IMR-90 (cell line): ENCODE measurements at regions not wholly inside any gene's neighbourhood (a gene's known extent, or its start where the extent isn't known, plus 50 kb on each side); places are given as distances from the start of the nearest gene placed in this dataset.

Experiments
- ATAC-seq: fragments of 200-7000 bp; cut with Tn5 transposase; 2 replicates; pipeline ENCODE4 v1.9.1; 2020; ENCODE audit warnings: low read depth, mild to moderate bottlenecking, moderate library complexity
- BruUV-seq: library from RNA; stranded (reverse); fragments of 400-500 nt; replicated peaks from 2 replicates; lab custom pipeline; 2021; lab: Mats Ljungman, UMichigan
- CTCF ChIA-PET: fragments of 300-600 bp; formaldehyde crosslinking; extraction: SDS; loops from one replicate; lab custom pipeline; 2021; ENCODE audit warnings: antibody characterized with exemption; lab: Yijun Ruan, JAX
- POLR2A ChIA-PET: fragments of 300-600 bp; sonication (Branson Sonifier 250); formaldehyde crosslinking; loops from one replicate; lab custom pipeline; 2022; ENCODE audit warnings: antibody characterized with exemption; ENCODE audit not compliant: unreplicated experiment; lab: Charles Lee
- DNase-seq: peaks from one replicate; pipeline ENCODE4 v3.0.0; 2013
- H2AFZ ChIP-seq: replicated peaks from 2 replicates; pipeline ENCODE3; 2013; ENCODE audit warnings: low read length, mild to moderate bottlenecking; ENCODE audit not compliant: poor library complexity
- H2AK5ac ChIP-seq: 2 replicates; pipeline ENCODE4 v1.6.1; 2013; ENCODE audit warnings: low read depth, low read length, inconsistent platforms
- H2AK9ac ChIP-seq: replicated peaks from 2 replicates; pipeline ENCODE3; 2013; ENCODE audit warnings: mild to moderate bottlenecking, low read depth, low read length, moderate library complexity; ENCODE audit not compliant: poor library complexity
- H2BK120ac ChIP-seq: 2 replicates; pipeline ENCODE4 v1.6.1; 2013; ENCODE audit warnings: low read depth, low read length, inconsistent platforms
- H2BK15ac ChIP-seq: 3 replicates; pipeline ENCODE4 v1.6.1; 2013; ENCODE audit warnings: low read depth, low read length, inconsistent platforms
- H2BK20ac ChIP-seq: 2 replicates; pipeline ENCODE4 v1.6.1; 2013; ENCODE audit warnings: low read depth, mild to moderate bottlenecking, inconsistent platforms, low read length, moderate library complexity
- H2BK5ac ChIP-seq: 2 replicates; pipeline ENCODE4 v1.6.1; 2013; ENCODE audit warnings: mild to moderate bottlenecking, low read depth, low read length, inconsistent platforms; ENCODE audit not compliant: poor library complexity, severe bottlenecking
- H3K14ac ChIP-seq: replicated peaks from 2 replicates; pipeline ENCODE4 v1.6.1; 2013; ENCODE audit warnings: low read depth, low read length, inconsistent platforms
- H3K18ac ChIP-seq: 2 replicates; pipeline ENCODE4 v1.6.1; 2013; ENCODE audit warnings: low read depth, low read length, control low read depth
- H3K23ac ChIP-seq: 2 replicates; pipeline ENCODE4 v1.6.1; 2013; ENCODE audit warnings: low read depth, low read length, inconsistent platforms
- H3K27ac ChIP-seq: 2 replicates; pipeline ENCODE4 v1.5.1; 2013; ENCODE audit warnings: mild to moderate bottlenecking, control low read depth, low read length; ENCODE audit not compliant: insufficient read depth
- H3K27me3 ChIP-seq: 2 replicates; pipeline ENCODE4 v1.6.1; 2013; ENCODE audit warnings: low read length; ENCODE audit not compliant: control insufficient read depth, insufficient read depth
- H3K36me3 ChIP-seq: 2 replicates; pipeline ENCODE4 v1.6.1; 2013; ENCODE audit warnings: low read length, mixed read lengths; ENCODE audit not compliant: control insufficient read depth, insufficient read depth
- H3K4ac ChIP-seq: 2 replicates; pipeline ENCODE4 v1.6.1; 2013; ENCODE audit warnings: low read depth, low read length, inconsistent platforms
- H3K4me1 ChIP-seq: 2 replicates; pipeline ENCODE4 v1.6.1; 2013; ENCODE audit warnings: low read length, mixed read lengths; ENCODE audit not compliant: control insufficient read depth, insufficient read depth
- H3K4me2 ChIP-seq: 2 replicates; pipeline ENCODE4 v1.6.1; 2013; ENCODE audit warnings: low read depth, mild to moderate bottlenecking, control low read depth, low read length, moderate library complexity
- H3K4me3 ChIP-seq: 2 replicates; pipeline ENCODE4 v1.5.1; 2013; ENCODE audit warnings: low read depth, mild to moderate bottlenecking, control low read depth, low read length, moderate library complexity; ENCODE audit not compliant: insufficient read depth
- H3K56ac ChIP-seq: 2 replicates; pipeline ENCODE4 v1.6.1; 2013; ENCODE audit warnings: low read length, inconsistent platforms; ENCODE audit not compliant: insufficient read depth; ENCODE audit errors: extremely low read depth
- H3K79me1 ChIP-seq, 2 experiments: 2 replicates each; pipeline ENCODE4 v1.6.1; 2013; ENCODE audit warnings: low read length in 2 of 2, inconsistent platforms in 1 of 2, low read depth in 1 of 2
- H3K9ac ChIP-seq: 2 replicates; pipeline ENCODE4 v1.6.1; 2013; ENCODE audit warnings: low read depth, low read length, control low read depth
- H3K9me1 ChIP-seq: 2 replicates; pipeline ENCODE4 v1.6.1; 2013; ENCODE audit warnings: low read length, inconsistent platforms; ENCODE audit not compliant: insufficient read depth
- H3K9me3 ChIP-seq: 2 replicates; pipeline ENCODE4 v1.6.1; 2013; ENCODE audit warnings: low read length; ENCODE audit not compliant: control insufficient read depth, insufficient read depth
- H4K20me1 ChIP-seq: 2 replicates; pipeline ENCODE4 v1.6.1; 2013; ENCODE audit warnings: low read length, inconsistent platforms; ENCODE audit not compliant: insufficient read depth
- H4K5ac ChIP-seq: 2 replicates; pipeline ENCODE4 v1.6.1; 2013; ENCODE audit warnings: mild to moderate bottlenecking, low read depth, low read length, control low read depth
- H4K8ac ChIP-seq, 2 experiments: 2 replicates each; pipeline ENCODE4 v1.6.1; 2013; ENCODE audit warnings: low read depth in 2 of 2, low read length in 2 of 2, control low read depth in 1 of 2, inconsistent platforms in 1 of 2
- H4K91ac ChIP-seq: 2 replicates; pipeline ENCODE4 v1.6.1; 2013; ENCODE audit warnings: low read depth, low read length, inconsistent platforms; ENCODE audit not compliant: insufficient read depth
- BHLHE40 ChIP-seq: fragments of 150-350 bp; IDR thresholded peaks from 2 replicates; pipeline ENCODE4 v1.6.1; 2016; ENCODE audit warnings: mild to moderate bottlenecking, low read depth, low read length
- CEBPB ChIP-seq: IDR thresholded peaks from 2 replicates; pipeline ENCODE4 v1.6.1; 2012; ENCODE audit warnings: low read depth, low read length, improper control_type of control experiment
- CHD1 ChIP-seq: IDR thresholded peaks from 2 replicates; pipeline ENCODE4 v1.6.1; 2012; ENCODE audit warnings: low read depth, low read length, improper control_type of control experiment
- CTCF ChIP-seq: conservative IDR thresholded peaks from 2 replicates; pipeline ENCODE4 v1.5.1; 2012; ENCODE audit warnings: mild to moderate bottlenecking, low read depth, low read length, improper control_type of control experiment
- ELK1 ChIP-seq: fragments of 150-350 bp; IDR thresholded peaks from 2 replicates; pipeline ENCODE4 v1.6.1; 2016; ENCODE audit warnings: low read depth, mild to moderate bottlenecking, low read length, moderate library complexity, borderline replicate concordance
- FOS ChIP-seq: fragments of 150-350 bp; IDR thresholded peaks from 2 replicates; pipeline ENCODE4 v1.6.1; 2016; ENCODE audit warnings: low read depth, low read length
- MAFK ChIP-seq: IDR thresholded peaks from 2 replicates; pipeline ENCODE4 v1.6.1; 2012; ENCODE audit warnings: low read depth, low read length, improper control_type of control experiment
- MAZ ChIP-seq: IDR thresholded peaks from 2 replicates; pipeline ENCODE4 v1.6.1; 2012; ENCODE audit warnings: low read depth, mild to moderate bottlenecking, low read length, improper control_type of control experiment, moderate library complexity, borderline replicate concordance
- MXI1 ChIP-seq: IDR thresholded peaks from 2 replicates; pipeline ENCODE4 v1.6.1; 2012; ENCODE audit warnings: low read depth, mild to moderate bottlenecking, low read length, moderate library complexity, borderline replicate concordance
- NFE2L2 ChIP-seq: fragments of 150-350 bp; IDR thresholded peaks from 2 replicates; pipeline ENCODE4 v1.6.1; 2016; ENCODE audit warnings: low read depth, mild to moderate bottlenecking, low read length
- POLR2A ChIP-seq: IDR thresholded peaks from 2 replicates; pipeline ENCODE4 v1.6.1; 2012; ENCODE audit warnings: mild to moderate bottlenecking, low read depth, low read length
- RAD21 ChIP-seq: IDR thresholded peaks from 2 replicates; pipeline ENCODE4 v1.6.1; 2012; ENCODE audit warnings: low read length, improper control_type of control experiment
- RCOR1 ChIP-seq: IDR thresholded peaks from 2 replicates; pipeline ENCODE4 v1.6.1; 2012; ENCODE audit warnings: mild to moderate bottlenecking, low read length, improper control_type of control experiment; ENCODE audit not compliant: insufficient replicate concordance
- RFX5 ChIP-seq: IDR thresholded peaks from 2 replicates; pipeline ENCODE4 v1.8.0; 2012; ENCODE audit warnings: low read depth, mild to moderate bottlenecking, low read length, moderate library complexity
- SMC3 ChIP-seq: fragments of 150-350 bp; IDR thresholded peaks from 2 replicates; pipeline ENCODE4 v1.6.1; 2016; ENCODE audit warnings: low read depth, mild to moderate bottlenecking, antibody characterized with exemption, low read length, moderate library complexity
- USF2 ChIP-seq: fragments of 150-350 bp; IDR thresholded peaks from 2 replicates; pipeline ENCODE4 v1.6.1; 2017; ENCODE audit warnings: mild to moderate bottlenecking, antibody characterized with exemption, low read length, low read depth
- WGBS, 2 experiments: methylation state at CpG; one replicate each; pipeline versions ENCODE4 v1.1.5 to v1.1.7; 2013; ENCODE audit warnings: missing lambda C conversion rate in 2 of 2; ENCODE audit not compliant: insufficient read length in 1 of 2; ENCODE audit errors: extremely low coverage in 2 of 2; 5-methylcytosine and 5-hydroxymethylcytosine counted together
- dilution Hi-C: fragments of 300-500 bp; cut with HindIII; formaldehyde crosslinking; loops from one replicate; pipeline ENCODE4 v1.14.3; 2018; ENCODE audit warnings: low sequenced_read_pairs; ENCODE audit not compliant: unreplicated experiment
- in situ Hi-C: fragments of 300-500 bp; cut with MboI; formaldehyde crosslinking; loops from 3 replicates; pipeline ENCODE4 v1.14.3; 2019; ENCODE audit warnings: low sequenced_read_pairs, inconsistent platforms, mixed read lengths
- intact Hi-C: fragments of 100-400 bp; cut with micrococcal nuclease; formaldehyde crosslinking; loops from 2 replicates; pipeline ENCODE4 v1.10.0; 2022

DNA sequence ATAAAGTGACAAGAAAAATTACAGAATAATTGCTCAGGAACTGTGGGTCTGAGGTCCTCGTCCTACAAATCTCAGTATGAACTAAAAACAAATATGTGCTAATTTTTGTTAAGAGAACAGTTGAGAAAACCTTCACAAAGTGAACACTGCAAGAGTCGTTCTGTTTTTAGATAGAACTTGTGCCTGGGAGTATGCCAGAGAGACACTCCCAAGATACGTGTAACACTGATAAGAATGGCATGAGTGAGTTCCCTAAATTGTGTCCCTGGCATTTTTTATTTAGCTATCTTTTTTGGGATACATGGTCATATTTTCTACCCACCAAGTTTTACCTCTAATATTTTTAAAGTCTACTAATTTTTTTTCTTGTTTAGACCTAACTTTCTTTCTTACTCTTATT lies 860.0 kb upstream of the NR2F2 start:
- Histone ChIP-seq H3K4me1 (peaks cover 3% of the 10 kb centered on the region; the same call in 1 of the 2 replicates), H3K4me3 (no peak overlapping the region), H3K79me1 (no peaks in the 10 kb centered on the region), H3K9me1 (no peaks in the 10 kb centered on the region), H3K56ac (no peak overlapping the region), H4K8ac (no peak overlapping the region), H3K14ac (no peak overlapping the region), H3K27ac (no peak overlapping the region), H3K4ac (no peak overlapping the region), H2BK20ac (no peak overlapping the region), H2BK5ac (no peak overlapping the region), H4K5ac (no peak overlapping the region), H2BK15ac (no peak overlapping the region), H4K20me1 (no peaks in the 10 kb centered on the region), H3K9me3 (no peaks in the 10 kb centered on the region), H3K27me3 (no peaks in the 10 kb centered on the region), H3K23ac (no peak overlapping the region), H3K9ac (no peak overlapping the region), H3K4me2 (no peak overlapping the region), H2BK120ac (no peak overlapping the region), H3K18ac (no peak overlapping the region), H2AK5ac (no peak overlapping the region), H3K36me3 (no peaks in the 10 kb centered on the region), H2AFZ (no peak overlapping the region), H4K91ac (no peak overlapping the region), H2AK9ac (no peak overlapping the region)
- no TSS peak for BruUV-seq
- dilution Hi-C loops = no loop called here
- intact Hi-C loops = no loop called here
- in situ Hi-C loops = no loop called here
- no peak for TF ChIP-seq MAFK
- TF ChIP-seq CEBPB = no peak
- TF ChIP-seq NFE2L2 = no peak
- TF ChIP-seq MXI1 = no peak
- no peak for TF ChIP-seq SMC3
- no peak for TF ChIP-seq ELK1
- TF ChIP-seq MAZ = no peak
- TF ChIP-seq CTCF = no peak
- no peak for TF ChIP-seq POLR2A
- TF ChIP-seq USF2 = no peak
- TF ChIP-seq CHD1 = no peak
- TF ChIP-seq RCOR1 = no peak
- TF ChIP-seq RAD21 = no peak
- TF ChIP-seq RFX5 = no peak
- TF ChIP-seq BHLHE40 = no peak
- no peak for TF ChIP-seq FOS
- DNase-seq = no peak
- WGBS, 2 experiments = no CpG with 5 or more reads among the region's 3 CpGs
- ATAC-seq = no peak
- CTCF ChIA-PET = interaction anchor here (1.0 to 1.7 kb wide), 2 partner anchors 21 to 56 kb away, joined by 3 to 6 read pairs; no protein-coding TSS in a partner anchor
- POLR2A ChIA-PET = no interaction called here
